ENCODE measurements at regions not wholly inside any gene's neighbourhood (a gene's known extent, or its start where the extent isn't known, plus 50 kb on each side); places are given as distances from the start of the nearest gene placed in this dataset.
"Not testable (repeated sequence)": the region's sequence is repeated elsewhere in the genome, so short reads cannot be mapped to it uniquely, and the experiment has no call there.

DNA sequence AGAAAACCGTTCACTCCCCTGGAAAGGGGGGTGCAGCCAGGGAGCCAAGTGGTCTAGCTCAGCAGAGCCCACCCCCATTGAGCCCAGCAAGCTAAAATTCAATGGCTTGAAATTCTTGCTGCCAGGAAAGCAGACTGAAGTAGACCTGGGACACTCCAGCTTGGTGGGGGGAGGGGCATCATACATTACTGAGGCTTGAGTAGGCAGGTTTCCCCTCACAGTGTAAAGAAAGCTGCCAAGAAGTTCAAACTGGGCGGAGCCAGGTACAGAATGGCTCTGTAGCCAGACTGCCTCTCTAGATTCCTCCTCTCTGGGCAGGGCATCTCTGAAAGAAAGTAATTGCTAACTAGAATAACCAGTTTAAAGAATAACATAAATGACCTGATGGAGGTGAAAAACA, 372.3 kb upstream of the F9 start:
- no peak overlapping the region for H3K4me3 ChIP-seq (ENCODE audit: low read depth in 1 of 5, low read length in 5 of 5)
- H3K9ac ChIP-seq (ENCODE audit: low read length in 5 of 5): no peak overlapping the region
- no peaks in the 10 kb centered on the region for H3K9me3 ChIP-seq (ENCODE audit: control insufficient read depth in 5 of 5, low read length in 5 of 5)
- no peaks in the 10 kb centered on the region for H3K36me3 ChIP-seq (ENCODE audit: control insufficient read depth in 5 of 5, insufficient read depth in 5 of 5, low read length in 5 of 5)
- H3K4me1 ChIP-seq (ENCODE audit: control insufficient read depth in 5 of 5, insufficient read depth in 5 of 5, low read length in 5 of 5): no peaks in the 10 kb centered on the region
- H3K27ac ChIP-seq (ENCODE audit: low read depth, low read length): no peak overlapping the region
- no peaks in the 10 kb centered on the region for H3K27me3 ChIP-seq (ENCODE audit: control insufficient read depth in 5 of 5, insufficient read depth in 4 of 5, low read length in 5 of 5)

DNA sequence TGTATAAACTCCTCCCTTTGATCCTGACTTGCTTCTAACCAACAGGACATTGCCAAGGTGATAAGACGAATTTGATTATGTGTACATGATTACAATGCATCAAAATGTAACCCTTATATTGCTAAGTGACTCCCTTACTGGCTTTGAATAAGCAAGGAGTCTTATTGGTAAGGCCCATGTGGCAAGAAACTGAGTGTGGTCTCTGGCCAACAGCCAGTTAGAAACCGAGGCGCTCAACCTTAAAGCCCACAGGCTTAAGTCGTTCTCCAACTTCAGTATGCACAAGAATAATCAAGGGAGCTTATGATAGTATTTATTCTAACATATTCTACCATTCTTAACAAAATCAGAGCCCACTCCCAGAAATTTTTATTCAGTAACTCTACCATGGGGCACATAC, 374.2 kb upstream of the F9 start:
- no peak overlapping the region for H3K4me3 ChIP-seq (ENCODE audit: low read depth in 1 of 5, low read length in 5 of 5)
- H3K9ac ChIP-seq (ENCODE audit: low read length in 5 of 5): no peak overlapping the region
- no peak overlapping the region for H3K27ac ChIP-seq (ENCODE audit: low read depth, low read length)
- no peaks in the 10 kb centered on the region for H3K27me3 ChIP-seq (ENCODE audit: control insufficient read depth in 5 of 5, insufficient read depth in 4 of 5, low read length in 5 of 5)
- no peaks in the 10 kb centered on the region for H3K36me3 ChIP-seq (ENCODE audit: control insufficient read depth in 5 of 5, insufficient read depth in 5 of 5, low read length in 5 of 5)
- no peaks in the 10 kb centered on the region for H3K9me3 ChIP-seq (ENCODE audit: control insufficient read depth in 5 of 5, low read length in 5 of 5)
- no peaks in the 10 kb centered on the region for H3K4me1 ChIP-seq (ENCODE audit: control insufficient read depth in 5 of 5, insufficient read depth in 5 of 5, low read length in 5 of 5)

DNA sequence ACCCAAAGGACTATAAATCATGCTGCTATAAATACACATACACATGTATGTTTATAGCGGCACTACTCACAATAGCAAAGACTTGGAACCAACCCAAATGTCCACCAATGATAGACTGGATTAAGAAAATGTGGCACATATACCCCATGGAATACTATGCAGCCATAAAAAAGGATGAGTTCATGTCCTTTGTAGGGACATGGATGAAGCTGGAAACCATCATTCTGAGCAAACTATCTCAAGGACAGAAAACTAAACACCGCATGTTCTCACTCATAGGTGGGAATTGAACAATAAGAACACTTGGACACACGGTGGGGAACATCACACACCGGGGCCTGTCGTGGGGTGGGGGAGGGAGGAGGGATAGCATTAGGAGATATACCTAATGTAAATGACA, 383.9 kb upstream of the F9 start:
- H3K27ac ChIP-seq (ENCODE audit: low read depth, low read length); H3K4me1 ChIP-seq (ENCODE audit: control insufficient read depth in 5 of 5, insufficient read depth in 5 of 5, low read length in 5 of 5); H3K36me3 ChIP-seq (ENCODE audit: control insufficient read depth in 5 of 5, insufficient read depth in 5 of 5, low read length in 5 of 5); H3K9me3 ChIP-seq (ENCODE audit: control insufficient read depth in 5 of 5, low read length in 5 of 5); H3K27me3 ChIP-seq (ENCODE audit: control insufficient read depth in 5 of 5, insufficient read depth in 4 of 5, low read length in 5 of 5); H3K4me3 ChIP-seq (ENCODE audit: low read depth in 1 of 5, low read length in 5 of 5); H3K9ac ChIP-seq (ENCODE audit: low read length in 5 of 5): not testable (repeated sequence)

DNA sequence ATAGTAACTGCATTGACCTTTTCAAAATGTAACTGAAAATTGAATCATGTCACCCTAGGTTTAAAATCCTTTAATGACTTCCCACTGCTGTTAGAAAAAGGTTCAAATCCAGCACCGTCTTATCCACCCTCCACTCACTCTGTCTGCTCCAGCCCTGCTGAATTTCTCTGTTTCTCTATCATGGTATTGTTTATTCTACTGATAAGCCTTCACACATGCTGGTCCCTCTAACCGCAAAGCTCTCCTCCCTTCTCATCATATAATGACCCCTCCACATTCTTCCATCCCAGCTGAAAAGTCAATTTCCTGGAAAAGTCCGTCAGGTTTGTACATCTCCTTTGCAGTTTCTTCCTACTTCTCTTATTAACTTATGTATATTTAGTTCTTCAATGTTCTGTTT, 389.2 kb upstream of the F9 start:
- no peak overlapping the region for H3K9ac ChIP-seq (ENCODE audit: low read length in 5 of 5)
- no peaks in the 10 kb centered on the region for H3K4me1 ChIP-seq (ENCODE audit: control insufficient read depth in 5 of 5, insufficient read depth in 5 of 5, low read length in 5 of 5)
- H3K27me3 ChIP-seq (ENCODE audit: control insufficient read depth in 5 of 5, insufficient read depth in 4 of 5, low read length in 5 of 5): peaks cover 0 to 6% (median 4%) of the 10 kb centered on the region in 5 donors

DNA sequence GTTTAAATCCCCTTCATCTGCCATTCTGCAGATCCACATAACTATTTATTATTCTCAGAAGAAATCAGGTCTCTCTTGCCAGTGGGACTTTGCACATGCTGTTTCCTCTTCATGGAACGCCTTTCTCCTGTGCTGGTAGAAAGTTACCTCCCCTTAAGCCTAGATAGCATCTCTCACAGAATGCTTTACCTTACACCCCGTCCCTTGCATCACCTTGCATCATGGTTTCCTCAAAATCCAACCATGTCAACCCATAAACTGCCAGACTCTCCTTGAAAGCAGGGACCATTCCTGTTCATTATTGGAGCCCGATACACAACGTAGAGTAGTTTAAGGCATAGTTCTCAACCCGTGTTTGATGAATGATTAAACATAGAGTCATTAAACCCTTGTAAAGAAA, 396.2 kb upstream of the F9 start:
- H3K9ac ChIP-seq (ENCODE audit: low read length in 5 of 5): no peak overlapping the region
- no peaks in the 10 kb centered on the region for H3K36me3 ChIP-seq (ENCODE audit: control insufficient read depth in 5 of 5, insufficient read depth in 5 of 5, low read length in 5 of 5)
- H3K27me3 ChIP-seq (ENCODE audit: control insufficient read depth in 5 of 5, insufficient read depth in 4 of 5, low read length in 5 of 5): peaks cover 0 to 2% (median 0%) of the 10 kb centered on the region in 5 donors
- no peak overlapping the region for H3K4me3 ChIP-seq (ENCODE audit: low read depth in 1 of 5, low read length in 5 of 5)
- no peaks in the 10 kb centered on the region for H3K9me3 ChIP-seq (ENCODE audit: control insufficient read depth in 5 of 5, low read length in 5 of 5)
- no peak overlapping the region for H3K27ac ChIP-seq (ENCODE audit: low read depth, low read length)
- no peaks in the 10 kb centered on the region for H3K4me1 ChIP-seq (ENCODE audit: control insufficient read depth in 5 of 5, insufficient read depth in 5 of 5, low read length in 5 of 5)

More for the DNA sequence above, 389.2 kb upstream of the F9 start:
- Histone ChIP-seq H3K36me3 (ENCODE audit: control insufficient read depth in 5 of 5, insufficient read depth in 5 of 5, low read length in 5 of 5) (no peaks in the 10 kb centered on the region), H3K27ac (ENCODE audit: low read depth, low read length) (no peak overlapping the region), H3K9me3 (ENCODE audit: control insufficient read depth in 5 of 5, low read length in 5 of 5) (no peaks in the 10 kb centered on the region), H3K4me3 (ENCODE audit: low read depth in 1 of 5, low read length in 5 of 5) (no peak overlapping the region)

DNA sequence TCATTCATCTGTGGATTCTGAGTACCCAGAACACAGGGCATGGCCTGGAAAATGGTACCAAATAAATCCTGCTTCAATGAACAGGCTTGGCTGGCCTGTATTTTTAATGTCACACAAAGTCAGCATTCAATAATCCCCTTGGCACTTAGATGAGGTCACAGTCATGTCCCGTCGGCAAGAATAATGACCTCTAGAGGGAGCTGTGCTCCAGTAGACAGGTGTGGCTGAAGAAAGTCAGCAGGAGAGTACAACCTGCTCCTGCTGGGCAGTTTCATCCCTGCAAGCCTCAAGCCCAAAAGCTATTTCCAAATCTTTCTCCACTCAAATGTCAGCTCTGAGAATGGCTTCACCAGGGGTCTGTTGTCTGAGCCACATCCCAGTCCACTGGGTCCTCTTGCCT, 404.0 kb upstream of the F9 start:
- Histone ChIP-seq H3K4me1 (ENCODE audit: control insufficient read depth in 5 of 5, insufficient read depth in 5 of 5, low read length in 5 of 5) (peaks cover 0 to 8% (median 0%) of the 10 kb centered on the region in 5 donors), H3K27ac (ENCODE audit: low read depth, low read length) (no peak overlapping the region), H3K9ac (ENCODE audit: low read length in 5 of 5) (no peak overlapping the region), H3K27me3 (ENCODE audit: control insufficient read depth in 5 of 5, insufficient read depth in 4 of 5, low read length in 5 of 5) (peaks cover 0 to 3% (median 0%) of the 10 kb centered on the region in 5 donors), H3K9me3 (ENCODE audit: control insufficient read depth in 5 of 5, low read length in 5 of 5) (no peaks in the 10 kb centered on the region), H3K4me3 (ENCODE audit: low read depth in 1 of 5, low read length in 5 of 5) (no peak overlapping the region), H3K36me3 (ENCODE audit: control insufficient read depth in 5 of 5, insufficient read depth in 5 of 5, low read length in 5 of 5) (no peaks in the 10 kb centered on the region)

DNA sequence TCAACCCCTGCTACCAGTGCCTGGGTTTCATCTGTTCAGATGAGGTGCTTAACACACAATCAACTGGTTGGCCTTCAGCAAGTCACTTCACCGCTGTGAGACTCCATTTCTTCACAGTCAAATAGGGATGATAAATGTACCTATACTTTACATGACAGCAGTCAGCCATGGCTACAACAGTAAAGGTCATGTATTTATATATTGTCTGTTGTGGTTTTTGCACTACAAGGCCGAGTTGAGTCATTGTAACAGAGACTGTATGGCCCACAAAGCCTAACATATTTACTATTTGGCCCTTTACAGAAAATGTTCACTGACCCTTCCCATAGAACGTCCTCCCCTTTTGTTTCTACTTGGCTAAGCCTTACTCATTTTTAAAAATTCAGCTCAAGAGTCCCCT, 404.6 kb upstream of the F9 start:
- H3K27ac ChIP-seq (ENCODE audit: low read depth, low read length): no peak overlapping the region
- H3K36me3 ChIP-seq (ENCODE audit: control insufficient read depth in 5 of 5, insufficient read depth in 5 of 5, low read length in 5 of 5): no peaks in the 10 kb centered on the region
- no peaks in the 10 kb centered on the region for H3K9me3 ChIP-seq (ENCODE audit: control insufficient read depth in 5 of 5, low read length in 5 of 5)
- H3K4me3 ChIP-seq (ENCODE audit: low read depth in 1 of 5, low read length in 5 of 5): no peak overlapping the region
- peaks cover 0 to 3% (median 0%) of the 10 kb centered on the region in 5 donors for H3K27me3 ChIP-seq (ENCODE audit: control insufficient read depth in 5 of 5, insufficient read depth in 4 of 5, low read length in 5 of 5)
- peaks cover 0 to 8% (median 0%) of the 10 kb centered on the region in 5 donors for H3K4me1 ChIP-seq (ENCODE audit: control insufficient read depth in 5 of 5, insufficient read depth in 5 of 5, low read length in 5 of 5)
- H3K9ac ChIP-seq (ENCODE audit: low read length in 5 of 5): no peak overlapping the region

DNA sequence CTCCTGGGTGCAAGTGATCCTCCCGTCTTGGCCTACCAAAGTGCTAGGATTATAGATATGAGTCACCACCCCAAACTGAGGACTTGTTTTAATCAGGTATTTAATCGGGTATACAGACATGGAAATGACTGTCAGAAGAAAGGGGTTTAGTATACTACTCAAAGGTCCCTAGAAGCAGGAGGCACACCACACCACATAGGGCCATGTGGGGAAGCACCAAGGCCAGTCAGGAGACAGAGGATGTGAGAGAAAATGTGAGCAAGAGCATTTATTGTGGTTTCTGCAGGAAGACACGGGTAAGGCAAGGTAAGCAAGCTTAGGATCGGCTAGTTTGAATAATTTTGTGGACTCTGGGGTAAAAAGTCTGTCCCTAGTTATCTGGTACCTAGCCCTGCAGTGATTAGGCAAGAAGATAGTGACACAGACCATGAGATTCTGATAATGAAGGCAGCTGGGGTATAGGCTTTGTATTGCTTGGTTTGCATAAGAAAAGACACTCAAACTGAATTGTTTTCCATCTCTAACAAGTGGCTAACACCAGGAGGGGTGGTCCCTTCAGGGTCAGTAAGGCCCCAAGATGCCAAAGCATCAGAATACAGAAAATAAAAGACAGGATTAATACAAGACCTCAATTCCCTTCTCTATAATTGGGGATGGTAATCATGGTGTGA, 408.8 kb upstream of the F9 start:
- no peak overlapping the region for H3K4me3 ChIP-seq (ENCODE audit: low read depth in 1 of 5, low read length in 5 of 5)
- H3K27me3 ChIP-seq (ENCODE audit: control insufficient read depth in 5 of 5, insufficient read depth in 4 of 5, low read length in 5 of 5): peaks cover 0 to 3% (median 0%) of the 10 kb centered on the region in 5 donors
- peaks cover 0 to 2% (median 0%) of the 10 kb centered on the region in 5 donors for H3K9me3 ChIP-seq (ENCODE audit: control insufficient read depth in 5 of 5, low read length in 5 of 5)
- no peaks in the 10 kb centered on the region for H3K4me1 ChIP-seq (ENCODE audit: control insufficient read depth in 5 of 5, insufficient read depth in 5 of 5, low read length in 5 of 5)
- no peak overlapping the region for H3K9ac ChIP-seq (ENCODE audit: low read length in 5 of 5)
- H3K27ac ChIP-seq (ENCODE audit: low read depth, low read length): no peak overlapping the region
- H3K36me3 ChIP-seq (ENCODE audit: control insufficient read depth in 5 of 5, insufficient read depth in 5 of 5, low read length in 5 of 5): no peaks in the 10 kb centered on the region

DNA sequence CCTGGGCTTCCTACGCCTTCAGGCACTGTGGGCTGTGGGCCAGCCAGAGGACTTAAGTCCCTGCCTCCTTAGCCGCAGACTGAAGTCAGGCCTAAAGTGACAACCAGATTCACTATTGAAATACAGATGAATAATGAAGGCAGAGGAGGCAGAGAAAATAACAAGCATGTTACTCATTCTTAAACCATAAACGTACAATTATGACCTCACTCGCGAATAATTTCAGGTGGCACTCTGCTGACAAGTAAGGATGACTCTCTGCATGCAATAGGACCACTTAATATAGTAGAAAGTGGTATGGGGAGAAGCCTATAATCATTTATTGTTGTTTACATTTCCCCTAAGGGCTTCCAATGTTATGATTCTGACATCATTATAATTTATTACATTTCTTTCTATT, 409.2 kb upstream of the FGF13 start:
- Histone ChIP-seq H3K27me3 (ENCODE audit: control insufficient read depth in 5 of 5, insufficient read depth in 4 of 5, low read length in 5 of 5) (peaks cover 0 to 2% (median 0%) of the 10 kb centered on the region in 5 donors), H3K4me3 (ENCODE audit: low read depth in 1 of 5, low read length in 5 of 5) (no peak overlapping the region), H3K36me3 (ENCODE audit: control insufficient read depth in 5 of 5, insufficient read depth in 5 of 5, low read length in 5 of 5) (no peaks in the 10 kb centered on the region), H3K9ac (ENCODE audit: low read length in 5 of 5) (no peak overlapping the region), H3K27ac (ENCODE audit: low read depth, low read length) (no peak overlapping the region), H3K9me3 (ENCODE audit: control insufficient read depth in 5 of 5, low read length in 5 of 5) (peaks cover 0 to 2% (median 0%) of the 10 kb centered on the region in 5 donors), H3K4me1 (ENCODE audit: control insufficient read depth in 5 of 5, insufficient read depth in 5 of 5, low read length in 5 of 5) (no peaks in the 10 kb centered on the region)

DNA sequence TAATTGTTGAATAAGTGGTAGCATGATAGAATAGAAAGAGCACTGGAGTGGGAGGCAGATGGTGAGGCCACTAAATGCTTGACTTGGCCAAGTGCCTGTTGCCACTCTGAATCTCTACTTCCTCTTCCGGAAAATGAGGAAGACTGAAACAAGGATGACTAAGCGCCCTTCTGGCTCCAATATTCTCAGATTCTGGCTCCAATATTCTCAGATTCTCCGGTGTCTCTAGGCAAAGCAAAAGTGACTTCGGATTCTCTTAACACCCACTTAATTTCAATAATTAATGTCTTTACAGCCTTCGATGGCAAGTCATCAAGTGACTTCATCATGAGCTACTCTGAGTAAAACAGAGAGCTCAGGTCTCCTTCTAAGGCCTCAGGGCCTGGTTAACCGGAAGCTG, 402.2 kb upstream of the FGF13 start:
- no peaks in the 10 kb centered on the region for H3K9me3 ChIP-seq (ENCODE audit: control insufficient read depth in 5 of 5, low read length in 5 of 5)
- no peak overlapping the region for H3K9ac ChIP-seq (ENCODE audit: low read length in 5 of 5)
- H3K36me3 ChIP-seq (ENCODE audit: control insufficient read depth in 5 of 5, insufficient read depth in 5 of 5, low read length in 5 of 5): no peaks in the 10 kb centered on the region
- no peak overlapping the region for H3K27ac ChIP-seq (ENCODE audit: low read depth, low read length)
- peaks cover 0 to 6% (median 3%) of the 10 kb centered on the region in 5 donors for H3K4me1 ChIP-seq (ENCODE audit: control insufficient read depth in 5 of 5, insufficient read depth in 5 of 5, low read length in 5 of 5)
- H3K4me3 ChIP-seq (ENCODE audit: low read depth in 1 of 5, low read length in 5 of 5): no peak overlapping the region
- H3K27me3 ChIP-seq (ENCODE audit: control insufficient read depth in 5 of 5, insufficient read depth in 4 of 5, low read length in 5 of 5): no peaks in the 10 kb centered on the region
